ENCODE measurements at regions not wholly inside any gene's neighbourhood (a gene's known extent, or its start where the extent isn't known, plus 50 kb on each side); places are given as distances from the start of the nearest gene placed in this dataset.

DNA sequence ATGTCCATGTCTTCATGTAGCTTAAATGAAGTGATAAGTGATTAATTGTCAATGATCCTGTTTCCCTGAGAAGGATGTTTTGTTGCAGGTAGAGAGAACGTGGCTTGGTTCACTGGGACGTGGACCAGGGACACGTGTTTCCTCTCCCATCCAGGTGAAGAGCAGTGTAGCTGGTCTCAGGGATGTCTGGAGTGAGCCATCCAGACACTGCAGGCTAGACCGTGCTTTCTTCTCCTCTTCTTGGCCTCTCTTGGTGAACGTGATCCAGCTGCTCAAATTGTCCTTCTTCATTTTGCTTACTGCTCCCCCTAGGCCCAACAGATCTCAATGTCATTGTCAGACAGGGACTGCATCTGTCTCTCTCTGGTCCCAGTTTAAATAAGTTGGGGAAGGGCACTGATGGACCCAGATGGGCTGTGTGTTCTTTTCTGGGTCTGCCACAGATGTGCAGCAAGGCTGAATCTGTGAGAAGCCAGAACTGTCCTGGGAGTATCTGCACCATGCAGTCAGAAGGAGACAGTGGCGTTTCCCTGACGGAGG, 263.8 kb downstream of the CYRIA start:
- TF ChIP-seq, protein P1, sequence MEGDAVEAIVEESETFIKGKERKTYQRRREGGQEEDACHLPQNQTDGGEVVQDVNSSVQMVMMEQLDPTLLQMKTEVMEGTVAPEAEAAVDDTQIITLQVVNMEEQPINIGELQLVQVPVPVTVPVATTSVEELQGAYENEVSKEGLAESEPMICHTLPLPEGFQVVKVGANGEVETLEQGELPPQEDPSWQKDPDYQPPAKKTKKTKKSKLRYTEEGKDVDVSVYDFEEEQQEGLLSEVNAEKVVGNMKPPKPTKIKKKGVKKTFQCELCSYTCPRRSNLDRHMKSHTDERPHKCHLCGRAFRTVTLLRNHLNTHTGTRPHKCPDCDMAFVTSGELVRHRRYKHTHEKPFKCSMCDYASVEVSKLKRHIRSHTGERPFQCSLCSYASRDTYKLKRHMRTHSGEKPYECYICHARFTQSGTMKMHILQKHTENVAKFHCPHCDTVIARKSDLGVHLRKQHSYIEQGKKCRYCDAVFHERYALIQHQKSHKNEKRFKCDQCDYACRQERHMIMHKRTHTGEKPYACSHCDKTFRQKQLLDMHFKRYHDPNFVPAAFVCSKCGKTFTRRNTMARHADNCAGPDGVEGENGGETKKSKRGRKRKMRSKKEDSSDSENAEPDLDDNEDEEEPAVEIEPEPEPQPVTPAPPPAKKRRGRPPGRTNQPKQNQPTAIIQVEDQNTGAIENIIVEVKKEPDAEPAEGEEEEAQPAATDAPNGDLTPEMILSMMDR (IDR thresholded peaks at IDR 0.05; ENCODE audit: control insufficient read depth, extremely low read depth, insufficient read depth), result no peak
- H3K4me3 ChIP-seq (ENCODE audit: low read depth, low read length), result no peak overlapping the region
- DNase-seq (ENCODE audit: low read depth), result no peak

DNA sequence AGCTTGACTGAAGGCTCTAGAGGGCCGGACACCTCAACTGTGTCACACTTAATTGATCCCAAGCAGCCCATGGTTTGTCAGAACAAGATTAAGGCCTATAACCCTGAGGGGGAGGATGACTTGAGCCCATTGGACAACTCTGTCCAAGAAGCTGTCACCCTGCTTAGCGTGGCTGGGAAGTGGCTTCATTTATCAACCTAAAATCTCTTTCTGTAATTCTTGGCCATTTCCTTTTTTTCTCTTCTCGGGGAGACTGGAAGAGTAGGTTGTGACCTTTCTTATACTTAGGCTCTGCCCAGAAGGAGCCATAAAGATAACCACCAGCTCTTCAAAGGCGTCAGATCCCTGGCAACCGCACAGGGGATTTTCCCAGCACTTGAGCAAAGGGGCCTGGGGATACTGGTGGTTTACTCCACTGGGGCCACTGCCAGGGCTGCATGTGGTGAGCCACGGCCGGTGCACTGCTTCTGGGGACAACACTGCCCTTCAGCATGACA, 265.5 kb downstream of the CYRIA start:
- TF ChIP-seq, protein P1 (IDR thresholded peaks at IDR 0.05; ENCODE audit: control insufficient read depth, extremely low read depth, insufficient read depth), result no peak
- DNase-seq (ENCODE audit: low read depth), result no peak
- H3K4me3 ChIP-seq (ENCODE audit: low read depth, low read length), result no peak overlapping the region

DNA sequence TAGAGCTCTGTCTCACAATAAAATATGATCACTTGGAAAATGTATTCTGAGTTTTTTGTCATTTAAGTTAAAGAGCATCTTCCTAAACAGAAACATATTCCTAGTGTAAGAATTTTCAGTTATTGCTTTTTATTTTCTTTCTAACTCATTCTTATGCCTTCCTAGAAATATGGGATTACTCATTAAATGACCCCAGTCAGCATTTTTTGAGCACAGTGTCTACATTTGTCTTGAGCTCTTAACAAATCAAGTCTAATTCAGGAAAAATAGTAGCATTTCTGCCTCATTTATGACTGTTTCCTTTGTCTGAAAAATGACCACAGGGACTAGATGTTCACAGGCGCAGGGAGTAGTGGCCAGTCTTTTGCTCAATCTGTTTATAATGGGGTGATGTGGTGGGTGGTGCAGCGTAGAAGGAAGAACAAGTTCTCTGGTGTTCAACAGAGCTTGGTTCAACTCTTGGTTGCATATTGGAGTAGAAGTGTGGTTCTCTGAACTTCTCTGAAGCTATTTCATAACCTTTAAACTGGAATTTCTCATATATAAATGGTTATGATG, 267.1 kb downstream of the CYRIA start:
- TF ChIP-seq, protein P1 (IDR thresholded peaks at IDR 0.05; ENCODE audit: control insufficient read depth, extremely low read depth, insufficient read depth), result no peak
- no peak overlapping the region for H3K4me3 ChIP-seq (ENCODE audit: low read depth, low read length)
- DNase-seq (ENCODE audit: low read depth), result no peak

DNA sequence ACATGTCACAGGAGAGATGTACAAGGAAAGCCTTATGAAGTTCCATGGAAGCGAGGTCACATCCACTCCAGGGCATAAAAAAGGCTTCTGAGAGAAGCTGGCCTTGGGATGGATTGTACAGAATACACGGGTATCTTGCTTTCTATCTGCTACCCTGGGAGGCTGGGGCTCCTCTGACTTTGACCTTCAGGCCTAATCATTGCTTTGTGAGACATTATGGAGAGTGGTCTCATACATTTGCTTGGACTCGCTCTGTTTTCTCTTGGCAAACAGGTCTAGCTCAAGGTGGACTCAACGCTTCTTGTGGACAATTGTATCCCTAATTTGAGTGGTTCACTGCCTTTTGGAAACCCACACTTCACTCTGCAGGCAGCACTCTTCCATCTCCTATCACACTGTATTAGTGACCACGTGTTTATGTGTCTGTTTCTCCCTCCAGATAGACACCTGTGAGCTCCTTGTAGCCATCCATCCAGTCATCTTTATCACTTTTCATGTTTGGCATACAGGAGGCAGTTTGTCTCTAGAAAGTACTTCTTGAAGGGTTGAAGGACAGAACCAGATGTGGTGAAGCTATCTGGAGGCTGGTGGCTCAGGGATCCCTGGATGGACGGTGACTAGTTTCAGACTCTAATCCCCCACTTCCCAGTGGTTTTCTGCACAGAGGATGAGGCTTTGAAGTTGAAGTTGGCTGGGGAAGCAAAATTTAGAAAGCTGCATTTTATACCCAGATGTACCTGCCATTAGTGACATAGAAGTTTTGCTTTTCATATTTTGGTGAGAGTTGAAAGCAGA, 267.8 kb downstream of the CYRIA start:
- no peak overlapping the region for H3K4me3 ChIP-seq (ENCODE audit: low read depth, low read length)
- no peak for DNase-seq (ENCODE audit: low read depth)
- TF ChIP-seq, protein P1 (IDR thresholded peaks at IDR 0.05; ENCODE audit: control insufficient read depth, extremely low read depth, insufficient read depth), result no peak

DNA sequence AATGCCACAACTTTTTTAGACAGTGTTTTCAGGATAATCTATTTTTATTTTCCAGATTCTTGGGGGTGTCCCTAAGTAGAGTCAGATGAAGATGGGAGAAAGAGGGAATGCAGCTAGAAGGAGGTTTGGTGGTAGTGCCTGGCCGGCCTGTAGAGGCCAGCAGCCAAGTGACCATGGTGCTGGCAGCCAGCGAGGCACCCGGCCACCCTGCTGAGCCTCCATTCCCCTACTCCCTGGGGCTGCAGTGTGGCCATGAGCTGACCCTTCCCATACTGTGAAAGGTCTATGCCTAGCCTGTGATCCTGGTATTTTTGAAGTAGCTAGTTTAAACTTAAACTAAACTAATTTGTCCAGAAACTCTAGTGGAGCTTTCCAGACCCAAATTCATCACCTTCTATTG, 268.6 kb downstream of the CYRIA start:
- DNase-seq (ENCODE audit: low read depth), result no peak
- H3K4me3 ChIP-seq (ENCODE audit: low read depth, low read length), result no peak overlapping the region
- TF ChIP-seq, protein P1 (IDR thresholded peaks at IDR 0.05; ENCODE audit: control insufficient read depth, extremely low read depth, insufficient read depth), result no peak

DNA sequence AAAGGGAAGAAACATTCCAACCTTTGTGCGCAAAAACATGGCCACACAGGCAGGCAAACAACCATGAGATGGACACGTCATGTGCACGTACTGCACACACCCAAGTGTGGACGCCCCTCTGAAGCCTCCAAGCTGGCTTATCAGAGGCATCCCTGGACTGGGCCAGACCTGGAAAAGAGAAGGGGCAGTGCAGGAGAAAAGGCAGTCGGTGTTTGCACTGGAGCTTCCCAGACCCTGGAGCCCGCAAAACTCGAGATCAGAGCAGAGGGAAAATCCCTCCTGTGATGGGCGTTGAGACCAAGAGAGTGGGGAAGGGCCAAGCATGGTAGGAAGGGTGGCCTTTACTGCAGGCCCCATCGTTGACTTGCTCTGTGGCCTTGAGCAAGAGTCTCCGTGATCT, 269.5 kb downstream of the CYRIA start:
- no peak for DNase-seq (ENCODE audit: low read depth)
- TF ChIP-seq, protein P1 (IDR thresholded peaks at IDR 0.05; ENCODE audit: control insufficient read depth, extremely low read depth, insufficient read depth), result no peak

More for the DNA sequence above, 269.5 kb downstream of the CYRIA start:
- H3K4me3 ChIP-seq (ENCODE audit: low read depth, low read length), result no peak overlapping the region

Measured in LNCaP clone FGC (cell line).